WERI-Rb-1 (cell line): ENCODE measurements at regions not wholly inside any gene's neighbourhood (a gene's known extent, or its start where the extent isn't known, plus 50 kb on each side); places are given as distances from the start of the nearest gene placed in this dataset.

ENCODE experiments used
- DNase-seq: peaks from one replicate; pipeline ENCODE4 v3.0.0-alpha.2; 2020
- H3K27ac ChIP-seq: fragments of 250-450 bp; sonication (Bioruptor Pico); 2 replicates; pipeline ENCODE4 v1.5.1; 2020; ENCODE audit warnings: mild to moderate bottlenecking, moderate library complexity
- H3K27me3 ChIP-seq: fragments of 250-450 bp; sonication (Bioruptor Pico); 2 replicates; pipeline ENCODE4 v1.5.1; 2021; ENCODE audit warnings: mild to moderate bottlenecking, low read depth, moderate library complexity; ENCODE audit not compliant: insufficient read depth, severe bottlenecking
- H3K36me3 ChIP-seq: fragments of 250-450 bp; sonication (Bioruptor Pico); 2 replicates; pipeline ENCODE4 v1.5.1; 2020; ENCODE audit warnings: mild to moderate bottlenecking, moderate library complexity
- H3K4me3 ChIP-seq: 2 replicates; pipeline ENCODE4 v1.5.1; 2011; ENCODE audit warnings: low read depth, mild to moderate bottlenecking, control low read depth, low read length
- H3K9me3 ChIP-seq: fragments of 250-450 bp; sonication (Bioruptor Pico); 2 replicates; pipeline ENCODE4 v1.5.1; 2021; ENCODE audit warnings: mild to moderate bottlenecking, moderate library complexity; ENCODE audit not compliant: severe bottlenecking
- CTCF ChIP-seq: IDR thresholded peaks from 2 replicates; pipeline ENCODE4 v1.5.1; 2011; ENCODE audit warnings: low read depth, mild to moderate bottlenecking, control low read depth, inconsistent platforms, low read length

GRCh38 chr6:133057352-133057751 is 183.8 kb upstream of the EYA4 start:
- no peak for TF ChIP-seq CTCF
- DNase-seq = no peak
- H3K9me3 ChIP-seq = no peaks in the 10 kb centered on the region
- peaks cover 4% of the 10 kb centered on the region for H3K27me3 ChIP-seq
- H3K27ac ChIP-seq = no peak overlapping the region
- no peak overlapping the region for H3K4me3 ChIP-seq
- H3K36me3 ChIP-seq = no peaks in the 10 kb centered on the region

- Histone ChIP-seq H3K27ac (no peak overlapping the region), H3K4me3 (no peak overlapping the region), H3K36me3 (no peaks in the 10 kb centered on the region), H3K27me3 (no peaks in the 10 kb centered on the region), H3K9me3 (no peaks in the 10 kb centered on the region)
- no peak for DNase-seq
- TF ChIP-seq CTCF = no peak
Measured at GRCh38 chr6:133062077-133062476, 179.1 kb upstream of the EYA4 start.

DNA sequence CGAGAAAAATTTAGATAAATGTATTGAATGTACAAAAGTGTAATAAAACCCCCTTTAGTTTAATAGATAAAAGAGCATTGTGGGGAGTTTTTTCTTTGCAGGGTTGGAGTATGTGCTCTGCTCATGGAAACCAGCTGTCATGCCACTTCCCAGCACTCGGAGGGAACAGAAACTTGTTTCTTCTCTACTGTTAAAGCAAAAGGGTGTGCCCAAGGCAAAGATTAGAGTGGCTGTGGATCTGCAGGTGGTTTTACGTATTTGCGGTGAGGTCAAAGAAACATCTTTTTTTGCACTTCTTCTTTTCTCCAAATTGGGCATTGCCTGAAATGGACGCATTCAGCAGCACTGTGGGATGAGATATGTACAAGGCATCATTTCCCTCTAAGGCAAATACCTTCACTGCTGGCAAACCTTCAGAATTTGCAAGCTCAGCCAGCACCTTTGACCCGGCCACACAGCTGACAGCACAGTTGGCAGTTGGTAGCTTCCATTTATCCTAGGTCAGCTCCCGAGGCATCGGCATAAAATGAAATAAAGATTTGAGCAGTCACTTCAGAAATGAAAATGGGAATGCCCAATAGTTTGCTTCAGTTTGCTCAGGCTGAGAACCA is 178.4 kb upstream of the EYA4 start:
- no peaks in the 10 kb centered on the region for H3K27me3 ChIP-seq
- DNase-seq = no peak
- no peaks in the 10 kb centered on the region for H3K9me3 ChIP-seq
- H3K4me3 ChIP-seq = no peak overlapping the region
- no peaks in the 10 kb centered on the region for H3K36me3 ChIP-seq
- no peak overlapping the region for H3K27ac ChIP-seq
- no peak for TF ChIP-seq CTCF

DNA sequence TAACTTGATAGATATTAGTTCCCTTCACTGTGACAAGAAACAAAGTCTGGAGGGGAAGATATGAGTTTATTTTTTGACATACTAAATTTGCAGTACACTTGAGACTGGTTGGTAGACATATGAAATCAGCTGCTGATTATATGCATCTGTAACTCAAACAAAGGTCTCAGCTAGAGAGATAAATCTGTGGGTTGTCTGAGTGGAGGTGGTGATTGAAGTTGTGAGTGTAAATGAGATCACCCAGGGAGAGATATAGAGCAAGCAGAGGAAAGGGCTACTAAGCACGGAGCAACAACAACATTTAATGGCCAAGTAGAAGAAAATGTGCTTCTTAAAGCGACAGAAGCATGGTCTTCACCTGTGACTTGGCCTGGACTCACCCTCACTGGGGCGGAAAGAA is 173.2 kb upstream of the EYA4 start:
- Histone ChIP-seq H3K4me3 (no peak overlapping the region), H3K27ac (no peak overlapping the region), H3K27me3 (no peaks in the 10 kb centered on the region), H3K36me3 (no peaks in the 10 kb centered on the region), H3K9me3 (no peaks in the 10 kb centered on the region)
- no peak for TF ChIP-seq CTCF
- no peak for DNase-seq

GRCh38 chr6:133070410-133071043 is 170.6 kb upstream of the EYA4 start:
- Histone ChIP-seq H3K36me3 (no peaks in the 10 kb centered on the region), H3K9me3 (no peaks in the 10 kb centered on the region), H3K4me3 (no peak overlapping the region), H3K27ac (no peak overlapping the region), H3K27me3 (no peaks in the 10 kb centered on the region)
- no peak for TF ChIP-seq CTCF
- no peak for DNase-seq

- H3K4me3 ChIP-seq = no peak overlapping the region
- no peak overlapping the region for H3K27ac ChIP-seq
- H3K9me3 ChIP-seq = no peaks in the 10 kb centered on the region
- TF ChIP-seq CTCF = no peak
- no peak for DNase-seq
- H3K36me3 ChIP-seq = no peaks in the 10 kb centered on the region
- H3K27me3 ChIP-seq = peaks cover 3% of the 10 kb centered on the region
Measured at GRCh38 chr6:133079901-133080300, 161.3 kb upstream of the EYA4 start.
